Bronchial epithelial cell (primary cell): ENCODE measurements at regions not wholly inside any gene's neighbourhood (a gene's known extent, or its start where the extent isn't known, plus 50 kb on each side); places are given as distances from the start of the nearest gene placed in this dataset.
"Not testable (repeated sequence)": the region's sequence is repeated elsewhere in the genome, so short reads cannot be mapped to it uniquely, and the experiment has no call there.

Source experiments
- DNase-seq: peaks from one replicate; pipeline ENCODE4 v3.0.0-alpha.2; 2010; ENCODE audit warnings: low read depth
- FAIRE-seq: peaks from 2 replicates; lab custom pipeline; 2011; peaks lifted over from hg19 to GRCh38; lab: Jason Lieb, UNC
- H3K27me3 ChIP-seq: 2 replicates; pipeline ENCODE4 v1.5.1; 2011; ENCODE audit warnings: low read length; ENCODE audit not compliant: control insufficient read depth, insufficient read depth
- H3K36me3 ChIP-seq: 2 replicates; pipeline ENCODE4 v1.5.1; 2011; ENCODE audit warnings: low read length; ENCODE audit not compliant: control insufficient read depth, insufficient read depth
- H3K4me3 ChIP-seq: 2 replicates; pipeline ENCODE4 v1.5.1; 2011; ENCODE audit warnings: mild to moderate bottlenecking, low read depth, low read length, control low read depth
- CTCF ChIP-seq: IDR thresholded peaks from 2 replicates; pipeline ENCODE4 v1.5.1; 2011; ENCODE audit warnings: mild to moderate bottlenecking, moderate library complexity, low read length, control low read depth, inconsistent platforms; ENCODE audit not compliant: insufficient read depth, severe bottlenecking

GRCh38 chr18:75966431-75966830, 528.6 kb downstream of the ZNF516 start:
- Histone ChIP-seq H3K4me3 (no peak overlapping the region), H3K27me3 (no peaks in the 10 kb centered on the region), H3K36me3 (no peaks in the 10 kb centered on the region)
- DNase-seq (no peak), FAIRE-seq (no peak)
- no peak for TF ChIP-seq CTCF

DNA sequence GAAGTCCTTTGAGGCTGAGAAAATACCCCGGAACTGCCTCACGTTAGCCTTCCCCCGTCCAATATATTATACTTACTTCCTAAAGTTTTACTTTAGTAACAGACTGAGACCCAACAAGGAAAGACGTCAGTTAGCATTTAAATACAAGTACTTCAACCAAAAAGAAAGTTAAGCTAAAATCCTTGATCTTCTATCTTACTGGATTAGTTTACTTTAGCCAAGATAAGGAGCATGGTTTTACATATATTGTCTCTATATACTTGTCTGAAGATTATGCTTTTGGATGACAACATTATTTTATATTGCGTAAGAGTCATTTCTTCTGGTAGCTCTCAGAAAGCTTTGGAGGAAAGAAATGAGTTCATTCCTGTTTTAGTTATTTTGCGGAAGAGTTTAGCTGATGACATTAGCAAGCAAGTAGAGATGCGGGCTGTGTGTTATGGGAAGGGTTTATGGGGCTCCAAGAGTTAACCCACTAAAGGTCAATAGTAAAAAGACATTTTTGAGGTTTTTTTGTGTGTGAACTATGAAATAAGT, 532.9 kb downstream of the ZNF516 start:
- no peak for DNase-seq
- H3K36me3 ChIP-seq, result no peaks in the 10 kb centered on the region
- no peak for TF ChIP-seq CTCF
- no peak for FAIRE-seq
- H3K27me3 ChIP-seq, result no peaks in the 10 kb centered on the region
- H3K4me3 ChIP-seq, result no peak overlapping the region

DNA sequence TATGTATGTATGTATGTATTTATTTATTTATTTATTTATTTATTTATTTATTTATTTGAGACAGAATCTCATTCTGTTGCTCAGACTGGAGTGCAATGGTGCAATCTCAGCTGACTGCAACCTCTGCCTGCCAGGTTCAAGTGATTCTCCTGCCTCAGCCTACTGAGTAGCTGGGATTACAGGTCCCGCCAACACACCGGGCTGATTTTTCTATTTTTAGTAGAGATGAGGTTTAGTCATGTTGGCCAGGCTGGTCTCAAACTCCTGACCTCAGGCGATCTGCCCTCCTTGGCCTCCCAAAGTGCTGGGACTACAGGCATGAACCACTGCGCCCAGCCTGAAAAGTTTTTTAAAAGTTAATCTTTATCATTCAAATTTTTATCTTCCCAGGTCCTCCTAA, 532.9 kb upstream of the SMIM21 start:
- not testable (repeated sequence) for H3K36me3 ChIP-seq, H3K27me3 ChIP-seq, DNase-seq, H3K4me3 ChIP-seq, FAIRE-seq

DNA sequence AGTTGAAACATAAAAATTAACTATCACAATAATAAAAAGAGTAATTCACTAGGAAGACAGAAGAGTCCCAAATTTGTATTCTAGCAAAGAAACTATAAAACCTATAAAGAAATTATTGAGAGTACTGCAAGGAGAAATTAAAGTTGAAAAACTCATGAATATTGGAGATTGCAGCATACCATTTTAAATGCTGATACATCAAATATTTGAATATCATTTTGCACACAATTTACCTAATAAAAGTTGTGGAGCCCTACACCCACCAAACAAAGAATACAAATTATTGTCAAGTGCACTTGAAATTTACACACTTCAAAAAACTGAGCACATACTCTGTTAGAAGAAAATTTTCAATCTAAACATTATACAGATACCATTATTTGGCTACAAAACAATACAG, 531.6 kb upstream of the SMIM21 start:
- no peak overlapping the region for H3K4me3 ChIP-seq
- no peaks in the 10 kb centered on the region for H3K27me3 ChIP-seq
- DNase-seq (no peak), FAIRE-seq (no peak)
- no peak for TF ChIP-seq CTCF
- no peaks in the 10 kb centered on the region for H3K36me3 ChIP-seq

DNA sequence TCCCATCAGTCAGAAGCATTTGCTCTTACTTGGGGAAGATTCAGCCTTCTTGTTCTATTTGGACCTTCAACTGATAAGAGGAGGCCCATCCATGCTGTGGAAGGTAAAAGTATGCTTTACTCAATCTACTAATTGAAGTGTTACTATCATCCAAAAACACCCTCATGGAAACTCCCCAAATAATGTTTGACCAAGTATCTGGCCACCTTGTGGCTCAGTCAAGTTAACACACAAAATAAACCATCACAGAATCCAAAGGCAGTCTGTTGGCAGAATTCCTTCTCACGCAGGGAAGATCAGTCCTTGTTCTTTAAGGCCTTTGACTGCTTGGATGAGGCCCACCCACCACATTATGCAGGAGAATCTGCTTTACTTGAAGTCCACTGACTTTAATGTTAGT, 531.2 kb upstream of the SMIM21 start:
- peak; percentile 1 for DNase-seq
- H3K27me3 ChIP-seq, result no peaks in the 10 kb centered on the region
- H3K4me3 ChIP-seq, result no peak overlapping the region
- no peak for TF ChIP-seq CTCF
- FAIRE-seq, result no peak
- no peaks in the 10 kb centered on the region for H3K36me3 ChIP-seq

GRCh38 chr18:75945265-75945933, 517.9 kb upstream of the SMIM21 start:
- no peak for TF ChIP-seq CTCF
- H3K4me3 ChIP-seq, result no peak overlapping the region
- FAIRE-seq, result no peak
- no peaks in the 10 kb centered on the region for H3K27me3 ChIP-seq
- DNase-seq, result no peak
- H3K36me3 ChIP-seq, result no peaks in the 10 kb centered on the region
